ENCODE measurements at regions not wholly inside any gene's neighbourhood (a gene's known extent, or its start where the extent isn't known, plus 50 kb on each side); places are given as distances from the start of the nearest gene placed in this dataset.

DNA sequence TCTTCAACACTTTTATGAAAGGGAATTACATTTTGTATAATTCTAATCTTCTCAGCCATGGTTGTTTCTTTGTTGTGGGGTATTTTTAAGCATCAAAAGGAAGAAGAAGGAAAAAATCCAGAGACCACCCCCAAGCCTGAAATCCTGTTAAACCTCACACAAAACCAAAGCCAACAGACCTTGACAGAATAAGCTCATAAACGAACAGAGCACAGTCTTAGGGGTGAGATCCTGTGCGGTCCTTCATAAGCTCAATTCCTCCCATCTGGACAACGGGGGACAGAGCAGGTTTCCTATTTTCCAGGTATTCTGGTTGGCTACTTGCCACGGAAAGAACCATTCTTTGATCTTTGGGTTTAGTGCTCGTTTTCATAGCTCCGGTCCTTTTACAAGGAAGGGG is 151.3 kb upstream of the SULF2 start:
- no peak for TF ChIP-seq CTCF (IDR thresholded peaks at IDR 0.05)
- no peaks in the 10 kb centered on the region for H3K36me3 ChIP-seq
- ATAC-seq = no peak
- no peak overlapping the region for H3K27ac ChIP-seq
- intact Hi-C loops (cut with DNase I) = no loop called here
- H3K27me3 ChIP-seq = peaks cover 0 to 12% (median 2%) of the 10 kb centered on the region in 4 donors
- WGBS, 2 donors = 47 to 57% methylated on average over 6 of the region's 6 CpGs
- H3K4me3 ChIP-seq = no peak overlapping the region
- no peak for DNase-seq
- H3K9me3 ChIP-seq = no peaks in the 10 kb centered on the region
- H3K4me1 ChIP-seq = no peaks in the 10 kb centered on the region
- no peak for FAIRE-seq

DNA sequence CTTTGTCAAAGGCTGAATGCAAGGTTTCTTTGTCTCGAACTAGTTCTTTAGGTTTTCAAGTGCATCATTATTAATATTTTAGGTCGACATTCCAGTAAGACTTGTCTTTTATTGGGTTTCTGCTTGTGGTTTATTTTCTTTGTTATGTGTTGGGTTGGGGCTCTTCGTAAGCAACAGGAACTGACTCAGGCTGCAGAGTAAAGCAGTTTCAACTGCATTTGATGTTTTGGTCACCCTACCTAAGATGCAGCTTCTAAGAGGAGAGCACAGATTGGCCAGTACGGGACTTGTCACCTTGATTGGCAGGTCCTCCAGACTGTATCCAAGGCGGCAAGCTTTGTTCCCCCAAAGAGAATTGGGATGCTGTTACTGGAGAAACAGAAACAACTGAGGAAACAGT is 149.5 kb upstream of the SULF2 start:
- TF ChIP-seq CTCF (IDR thresholded peaks at IDR 0.05) = no peak
- Histone ChIP-seq H3K36me3 (no peaks in the 10 kb centered on the region), H3K4me3 (no peak overlapping the region), H3K4me1 (no peaks in the 10 kb centered on the region), H3K27ac (no peak overlapping the region), H3K9me3 (no peaks in the 10 kb centered on the region), H3K27me3 (peaks cover 0 to 14% (median 2%) of the 10 kb centered on the region in 4 donors)
- FAIRE-seq = no peak
- WGBS, 2 donors = 53 to 62% methylated on average over 5 of the region's 5 CpGs
- DNase-seq = no peak
- intact Hi-C loops (cut with DNase I) = no loop called here
- ATAC-seq = no peak

DNA sequence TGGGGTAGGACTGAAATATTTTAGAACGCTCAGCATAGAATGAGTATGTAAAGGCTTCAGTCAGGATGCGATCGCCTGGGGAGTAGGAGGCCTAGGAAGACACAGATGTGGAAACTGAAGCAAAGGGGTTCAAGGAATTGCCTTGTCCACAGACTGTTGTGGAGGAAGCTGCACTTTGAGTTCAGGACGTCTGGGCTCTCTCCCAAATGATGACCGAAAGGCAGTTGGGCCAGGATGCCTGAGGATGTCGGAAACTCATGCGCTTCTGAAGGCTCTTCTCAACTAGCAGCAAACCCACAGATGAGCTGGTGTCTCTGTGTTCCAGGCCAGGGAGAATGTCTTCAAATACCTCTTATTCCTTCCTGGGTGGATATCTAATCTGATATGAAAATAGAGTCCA is 146.2 kb upstream of the SULF2 start:
- no peak for ATAC-seq
- Histone ChIP-seq H3K27ac (no peak overlapping the region), H3K27me3 (peaks cover 0 to 14% (median 0%) of the 10 kb centered on the region in 4 donors), H3K9me3 (no peaks in the 10 kb centered on the region), H3K36me3 (no peaks in the 10 kb centered on the region), H3K4me3 (no peak overlapping the region), H3K4me1 (no peaks in the 10 kb centered on the region)
- intact Hi-C loops (cut with DNase I) = no loop called here
- no peak for TF ChIP-seq CTCF (IDR thresholded peaks at IDR 0.05)
- 85 to 94% methylated on average over 7 of the region's 7 CpGs for WGBS, 2 donors
- no peak for DNase-seq
- no peak for FAIRE-seq

DNA sequence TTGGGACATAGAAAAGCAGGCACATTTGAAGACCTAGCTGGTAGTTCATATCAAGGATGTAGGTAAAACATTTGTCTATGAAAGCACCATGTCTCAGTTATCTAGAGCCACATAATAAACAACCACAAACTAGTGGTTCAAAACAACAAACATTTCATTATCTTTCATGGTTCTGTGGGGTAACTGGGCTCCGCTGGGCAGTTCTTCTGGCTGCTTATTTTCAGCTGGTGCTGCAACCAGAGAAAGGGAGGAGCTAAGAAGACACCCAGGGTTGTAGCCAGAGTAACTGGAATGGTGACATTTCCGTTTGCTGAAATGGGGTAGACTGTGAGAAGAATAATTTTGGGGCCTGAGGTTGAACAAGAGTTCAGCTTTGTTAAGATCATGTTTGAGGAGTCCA is 145.7 kb upstream of the SULF2 start:
- TF ChIP-seq CTCF (IDR thresholded peaks at IDR 0.05) = no peak
- Histone ChIP-seq H3K4me1 (no peaks in the 10 kb centered on the region), H3K27me3 (peaks cover 0 to 14% (median 0%) of the 10 kb centered on the region in 4 donors), H3K36me3 (no peaks in the 10 kb centered on the region), H3K27ac (no peak overlapping the region), H3K9me3 (no peaks in the 10 kb centered on the region), H3K4me3 (no peak overlapping the region)
- DNase-seq (no peak), FAIRE-seq (no peak), ATAC-seq (no peak)
- intact Hi-C loops (cut with DNase I) = no loop called here
- 83 to 96% methylated on average over 2 of the region's 2 CpGs for WGBS, 2 donors

DNA sequence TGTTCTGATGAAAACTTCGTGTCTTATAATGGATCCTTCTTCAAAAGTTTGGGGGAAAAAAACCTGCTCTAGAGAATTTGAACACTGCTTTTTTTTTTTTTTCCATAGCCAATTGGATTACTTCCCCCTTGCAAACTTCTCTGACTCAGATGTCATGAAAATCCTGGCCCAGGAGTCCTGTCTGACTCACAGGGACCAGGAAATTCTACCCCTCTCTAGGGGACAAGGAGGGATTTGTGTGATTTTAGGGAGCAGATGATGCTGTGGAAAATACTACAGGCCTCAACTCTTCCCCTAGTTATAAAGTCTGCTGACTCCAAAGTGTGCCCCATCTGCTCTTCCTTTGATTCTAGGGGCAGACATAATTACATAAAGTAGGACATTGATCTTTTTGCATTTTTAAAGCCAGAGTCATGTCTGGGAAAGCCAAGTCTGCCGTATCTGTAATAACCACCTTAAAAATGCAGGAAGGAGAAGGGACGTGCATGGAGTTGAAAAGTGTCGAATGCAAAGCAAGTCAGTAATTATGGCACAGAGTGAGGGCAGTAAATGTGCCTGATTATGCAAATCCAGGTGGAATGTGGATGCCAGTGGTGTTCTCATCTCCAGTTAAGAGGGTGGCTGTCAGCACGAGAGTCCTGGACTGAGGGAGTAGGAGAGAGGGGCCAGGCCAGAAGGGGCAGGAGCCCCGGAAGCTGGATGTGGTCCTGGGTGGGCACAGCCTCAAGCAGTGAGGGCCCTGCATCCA is 144.3 kb upstream of the SULF2 start:
- peak in 1 of 4 donors; percentile 23 for ATAC-seq
- no peak overlapping the region for H3K4me3 ChIP-seq
- H3K27me3 ChIP-seq = peaks cover 0 to 2% (median 0%) of the 10 kb centered on the region in 4 donors
- no peaks in the 10 kb centered on the region for H3K9me3 ChIP-seq
- no peak for DNase-seq
- no peak for FAIRE-seq
- TF ChIP-seq CTCF (IDR thresholded peaks at IDR 0.05) = no peak
- H3K4me1 ChIP-seq = no peaks in the 10 kb centered on the region
- H3K27ac ChIP-seq = no peak overlapping the region
- intact Hi-C loops (cut with DNase I) = no loop called here
- WGBS, 2 donors = 59 to 69% methylated on average over 6 of the region's 6 CpGs
- no peaks in the 10 kb centered on the region for H3K36me3 ChIP-seq
